CD8-positive, alpha-beta memory T cell (primary cell): ENCODE measurements at regions not wholly inside any gene's neighbourhood (a gene's known extent, or its start where the extent isn't known, plus 50 kb on each side); places are given as distances from the start of the nearest gene placed in this dataset.
A peak's percentile ranks its signal among the peaks of the same experiment; 100 is the strongest.

Experiments used
- CTCF ChIA-PET: fragments of 350-600 bp; sonication (Branson Sonifier 250); formaldehyde crosslinking; loops from one replicate; lab custom pipeline; 2021; ENCODE audit warnings: antibody characterized with exemption; lab: Charles Lee
- POLR2A ChIA-PET: fragments of 350-600 bp; sonication (Branson Sonifier 250); formaldehyde crosslinking; loops from one replicate; lab custom pipeline; 2021; ENCODE audit warnings: antibody characterized with exemption; lab: Charles Lee
- DNase-seq, 5 donors: peaks; one replicate each; pipeline versions ENCODE4 v3.0.0 to v3.0.0-alpha.2; 2020 to 2022; ENCODE audit warnings: mixed read lengths in 1 of 5
- H3K27ac ChIP-seq: one replicate; pipeline ENCODE4 v1.7.0; 2013; ENCODE audit warnings: low read depth, mild to moderate bottlenecking, low read length, moderate library complexity
- H3K27me3 ChIP-seq: 2 replicates; pipeline ENCODE4 v1.7.0; 2013; ENCODE audit warnings: low read length, mild to moderate bottlenecking; ENCODE audit not compliant: insufficient read depth, poor library complexity, severe bottlenecking
- H3K36me3 ChIP-seq: 2 replicates; pipeline ENCODE4 v1.7.0; 2013; ENCODE audit warnings: mild to moderate bottlenecking, low read length, moderate library complexity; ENCODE audit not compliant: insufficient read depth
- H3K4me1 ChIP-seq: 2 replicates; pipeline ENCODE4 v1.7.0; 2013; ENCODE audit warnings: mild to moderate bottlenecking, low read length, moderate library complexity; ENCODE audit not compliant: insufficient read depth
- H3K4me3 ChIP-seq: 2 replicates; pipeline ENCODE4 v1.7.0; 2013; ENCODE audit warnings: mild to moderate bottlenecking, low read length
- H3K9me3 ChIP-seq: 2 replicates; pipeline ENCODE4 v1.7.0; 2013; ENCODE audit warnings: mild to moderate bottlenecking, low read length
- H3K27ac Mint-ChIP-seq, 8 donors: one replicate each; pipeline ENCODE4 v1.8.0; 2020 to 2021; ENCODE audit warnings: mixed read lengths in 8 of 8, mild to moderate bottlenecking in 6 of 8, inconsistent platforms in 3 of 8, moderate library complexity in 3 of 8
- H3K27me3 Mint-ChIP-seq, 2 donors: one replicate each; pipeline ENCODE4 v1.8.0; 2020 to 2021; ENCODE audit warnings: mixed read lengths in 2 of 2, mild to moderate bottlenecking in 1 of 2, moderate library complexity in 1 of 2
- H3K36me3 Mint-ChIP-seq, 3 donors: one replicate each; pipeline ENCODE4 v1.8.0; 2020 to 2021; ENCODE audit warnings: mixed read lengths in 3 of 3, inconsistent platforms in 1 of 3, mild to moderate bottlenecking in 1 of 3
- H3K4me1 Mint-ChIP-seq, 3 donors: one replicate each; pipeline ENCODE4 v1.8.0; 2020 to 2021; ENCODE audit warnings: mixed read lengths in 3 of 3, inconsistent platforms in 1 of 3, mild to moderate bottlenecking in 1 of 3
- H3K4me3 Mint-ChIP-seq, 7 donors: one replicate each; pipeline ENCODE4 v1.8.0; 2020 to 2021; ENCODE audit warnings: mixed read lengths in 7 of 7, mild to moderate bottlenecking in 6 of 7, moderate library complexity in 4 of 7, inconsistent platforms in 2 of 7
- H3K9me3 Mint-ChIP-seq, 5 donors: one replicate each; pipeline ENCODE4 v1.8.0; 2020 to 2022; ENCODE audit warnings: mixed read lengths in 5 of 5, mild to moderate bottlenecking in 3 of 5, moderate library complexity in 2 of 5, inconsistent platforms in 1 of 5

DNA sequence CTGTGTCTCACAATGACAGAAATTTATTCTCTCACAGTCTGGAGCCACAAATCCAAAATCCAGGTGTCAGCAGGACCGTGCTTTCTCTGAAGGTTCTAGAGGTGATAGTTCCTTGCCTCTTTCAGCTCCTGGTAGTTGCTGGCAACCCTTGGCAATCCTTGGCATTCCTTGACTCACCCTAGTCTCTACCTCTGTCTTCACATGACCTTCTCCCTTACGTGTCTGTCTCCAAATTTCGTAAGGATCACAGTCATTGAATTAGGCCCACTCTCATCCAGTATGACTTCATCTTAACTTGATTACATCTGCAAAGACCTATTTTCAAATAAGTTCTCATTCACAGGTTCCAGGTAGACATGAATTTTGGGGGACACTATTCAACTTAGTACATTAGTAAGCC is 143.1 kb downstream of the CEP57L1 start:
- no peak for DNase-seq
- ChIA-PET CTCF (no interaction called here), POLR2A (no interaction called here)
- peaks cover 0 to 5% (median 0%) of the 10 kb centered on the region in 5 donors for H3K9me3 Mint-ChIP-seq
- no peak overlapping the region for H3K4me3 Mint-ChIP-seq
- no peaks in the 10 kb centered on the region for H3K4me1 ChIP-seq
- no peak overlapping the region for H3K27ac ChIP-seq
- H3K27me3 Mint-ChIP-seq = peaks cover 0 to 5% of the 10 kb centered on the region in 2 donors
- H3K36me3 Mint-ChIP-seq = peaks cover 0 to 4% (median 0%) of the 10 kb centered on the region in 3 donors
- no peak overlapping the region for H3K4me3 ChIP-seq
- no peaks in the 10 kb centered on the region for H3K36me3 ChIP-seq
- no peaks in the 10 kb centered on the region for H3K9me3 ChIP-seq
- peaks cover 6 to 9% (median 6%) of the 10 kb centered on the region in 3 donors for H3K4me1 Mint-ChIP-seq
- no peaks in the 10 kb centered on the region for H3K27me3 ChIP-seq
- H3K27ac Mint-ChIP-seq = no peak overlapping the region

DNA sequence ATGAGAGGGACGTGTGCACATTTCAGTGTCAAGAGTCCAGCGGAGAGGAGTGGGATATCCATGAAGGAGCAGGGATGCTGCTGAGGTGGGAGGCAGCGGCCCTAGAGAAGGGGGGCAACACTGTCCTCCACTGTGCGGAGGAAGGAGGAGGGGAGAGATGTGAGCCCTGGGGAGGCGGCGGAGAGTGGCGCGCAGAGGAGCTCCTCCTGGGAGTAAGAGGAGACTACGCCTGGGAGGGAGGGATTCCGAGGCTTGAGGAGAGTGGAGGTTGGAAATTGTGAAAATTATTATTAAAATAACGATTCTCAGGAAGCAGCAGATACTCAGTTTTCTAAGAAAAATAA is 142.7 kb downstream of the CEP57L1 start:
- Mint-ChIP-seq H3K9me3 (peaks cover 0 to 5% (median 0%) of the 10 kb centered on the region in 5 donors), H3K36me3 (peaks cover 0 to 4% (median 0%) of the 10 kb centered on the region in 3 donors), H3K4me1 (peaks cover 5 to 7% (median 6%) of the 10 kb centered on the region in 3 donors), H3K4me3 (no peak overlapping the region), H3K27me3 (peaks cover 0 to 5% of the 10 kb centered on the region in 2 donors), H3K27ac (no peak overlapping the region)
- Histone ChIP-seq H3K4me1 (no peaks in the 10 kb centered on the region), H3K27ac (no peak overlapping the region), H3K36me3 (no peaks in the 10 kb centered on the region), H3K4me3 (no peak overlapping the region), H3K27me3 (no peaks in the 10 kb centered on the region), H3K9me3 (no peaks in the 10 kb centered on the region)
- POLR2A ChIA-PET = no interaction called here
- CTCF ChIA-PET = no interaction called here
- DNase-seq = no peak

DNA sequence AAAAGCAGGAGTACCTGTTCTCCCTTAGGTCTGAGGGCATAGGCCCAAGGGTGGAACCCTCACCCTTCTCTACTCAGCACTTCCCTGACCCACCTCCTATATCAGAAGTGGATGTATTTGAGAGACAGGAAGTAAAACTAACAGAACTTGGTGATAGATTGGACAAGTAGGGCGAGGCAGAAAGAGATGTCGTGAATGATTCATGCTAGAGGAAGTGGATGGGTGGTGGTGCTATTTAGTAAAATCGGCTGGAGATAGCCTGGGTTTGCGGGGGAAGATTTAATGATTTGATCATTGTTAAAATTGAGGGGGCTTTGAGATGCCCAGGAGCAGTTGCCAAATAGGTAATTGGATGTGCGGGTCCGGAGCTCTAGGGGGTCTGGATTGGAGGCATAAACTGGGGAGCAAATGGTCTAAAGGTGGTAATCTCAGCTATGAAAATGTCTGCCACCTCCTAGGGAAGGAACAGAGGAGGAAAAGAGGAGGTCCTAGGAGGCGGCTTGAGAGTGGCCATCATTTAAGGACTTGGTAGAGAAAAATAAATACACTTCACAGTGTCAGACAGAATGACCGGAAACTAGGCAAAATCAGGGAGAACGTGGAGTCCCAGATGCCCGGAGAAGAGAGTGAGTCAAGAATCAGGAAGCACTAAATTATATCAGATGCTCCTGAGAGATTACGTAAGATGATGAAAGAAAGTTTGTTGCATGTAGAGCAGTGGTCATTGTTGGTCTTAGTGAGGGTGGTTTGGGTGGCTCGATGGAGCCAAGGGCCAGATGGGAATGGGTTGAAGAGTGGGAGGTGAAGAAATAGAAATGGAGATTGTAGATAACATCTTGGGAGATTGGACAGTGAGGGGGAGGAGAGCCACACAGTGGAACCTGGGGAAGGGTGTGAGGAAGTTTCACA is 142.0 kb downstream of the CEP57L1 start:
- H3K27me3 Mint-ChIP-seq = peaks cover under 1 to 5% of the 10 kb centered on the region in 2 donors
- CTCF ChIA-PET = no interaction called here
- no peaks in the 10 kb centered on the region for H3K4me1 ChIP-seq
- H3K9me3 Mint-ChIP-seq = peaks cover 0 to 5% (median 0%) of the 10 kb centered on the region in 5 donors
- H3K4me1 Mint-ChIP-seq = peaks cover 5 to 7% (median 6%) of the 10 kb centered on the region in 3 donors
- H3K9me3 ChIP-seq = no peaks in the 10 kb centered on the region
- POLR2A ChIA-PET = no interaction called here
- no peak overlapping the region for H3K4me3 ChIP-seq
- no peak for DNase-seq
- H3K36me3 ChIP-seq = no peaks in the 10 kb centered on the region
- H3K27ac Mint-ChIP-seq = peak overlapping the region in 2 of 8 donors; percentile 18 to 38
- H3K27ac ChIP-seq = peak overlapping the region; percentile 33
- no peak overlapping the region for H3K4me3 Mint-ChIP-seq
- H3K27me3 ChIP-seq = no peaks in the 10 kb centered on the region
- H3K36me3 Mint-ChIP-seq = peaks cover 0 to 4% (median 0%) of the 10 kb centered on the region in 3 donors

DNA sequence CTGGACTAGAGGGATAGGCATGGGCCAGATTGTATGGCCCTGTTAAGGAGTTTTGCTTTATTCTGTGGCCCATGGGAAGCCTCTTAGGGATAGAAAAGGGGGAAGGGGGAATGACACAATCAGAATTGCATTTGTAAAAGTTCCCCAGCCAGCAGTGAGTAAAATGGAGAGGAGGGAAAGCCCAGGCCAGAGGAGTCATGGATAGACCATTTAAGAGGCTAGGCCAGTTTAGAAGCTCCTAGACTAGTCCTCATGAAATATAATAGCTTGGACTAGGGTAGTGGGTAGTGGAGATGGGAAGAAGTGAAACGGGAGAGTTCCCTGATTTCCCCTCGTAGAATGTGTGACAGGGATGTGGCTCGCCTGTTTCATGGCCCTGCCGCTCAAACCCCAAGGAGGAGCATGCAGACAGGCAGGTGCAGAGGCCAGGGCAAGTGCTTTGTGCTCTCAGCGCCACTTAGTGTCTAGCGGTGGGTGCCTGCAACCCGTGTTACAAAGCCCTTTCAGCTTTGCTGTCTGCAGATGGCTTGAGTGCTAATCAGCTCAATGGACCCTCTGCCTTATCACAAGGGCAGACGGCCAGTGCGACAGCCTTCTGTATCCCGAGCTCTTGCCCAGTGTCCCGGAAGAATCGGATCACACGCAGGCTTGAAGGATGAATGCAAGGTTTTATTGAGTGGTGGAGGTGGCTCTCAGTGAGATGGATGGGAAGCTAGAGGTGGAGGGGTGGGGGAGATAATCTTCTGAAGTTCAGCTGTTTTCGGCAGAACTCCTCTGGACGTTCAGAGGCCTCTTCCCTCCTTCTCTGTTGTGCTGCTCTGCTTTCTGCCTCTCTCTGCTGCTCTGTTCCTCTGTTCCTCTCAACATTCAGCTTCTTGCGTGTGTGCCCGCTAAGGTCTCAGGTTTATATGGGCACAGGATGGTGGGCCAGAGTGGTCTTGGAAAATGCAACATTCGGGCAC is 141.1 kb downstream of the CEP57L1 start:
- POLR2A ChIA-PET = interaction anchor here (0.7 kb wide), 1 partner anchor 145 kb away, joined by 3 read pairs; no protein-coding TSS in a partner anchor
- no peaks in the 10 kb centered on the region for H3K36me3 ChIP-seq
- no peaks in the 10 kb centered on the region for H3K9me3 ChIP-seq
- H3K27ac ChIP-seq = peak overlapping the region; percentile 33
- no peak overlapping the region for H3K4me3 Mint-ChIP-seq
- peaks cover 0 to 4% (median 0%) of the 10 kb centered on the region in 3 donors for H3K36me3 Mint-ChIP-seq
- peaks cover 0 to 5% (median 0%) of the 10 kb centered on the region in 5 donors for H3K9me3 Mint-ChIP-seq
- CTCF ChIA-PET = no interaction called here
- no peak for DNase-seq
- H3K27me3 Mint-ChIP-seq = peaks cover 5% of the 10 kb centered on the region in 2 donors
- no peak overlapping the region for H3K27ac Mint-ChIP-seq
- no peaks in the 10 kb centered on the region for H3K4me1 ChIP-seq
- no peak overlapping the region for H3K4me3 ChIP-seq
- H3K27me3 ChIP-seq = no peaks in the 10 kb centered on the region
- H3K4me1 Mint-ChIP-seq = peaks cover 5 to 7% (median 6%) of the 10 kb centered on the region in 3 donors

DNA sequence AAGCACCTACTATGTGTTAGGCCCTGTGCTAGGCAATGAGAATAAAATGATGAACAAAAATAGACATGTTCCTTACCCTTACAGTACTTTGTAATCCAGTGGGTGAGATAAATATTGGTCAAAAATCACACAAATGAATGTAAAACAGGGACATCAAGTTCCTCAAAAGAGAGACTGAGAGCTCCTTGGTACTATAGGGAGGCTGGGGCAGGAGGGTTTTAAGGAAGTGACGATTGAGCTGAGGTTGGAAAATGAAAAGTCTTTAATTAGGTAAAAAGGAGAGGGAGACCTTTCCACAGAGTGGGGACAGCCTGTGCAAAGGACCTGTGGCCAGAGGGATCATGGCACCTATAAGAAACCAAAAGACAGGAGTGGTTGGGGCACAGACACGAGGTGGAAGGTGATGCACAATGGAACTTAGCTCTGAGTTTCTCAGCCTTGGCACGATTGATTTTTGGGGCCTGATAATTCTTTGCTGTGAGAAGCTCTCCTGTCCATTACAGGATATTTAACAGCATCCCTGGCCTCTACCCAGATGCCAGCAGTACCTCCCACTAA is 140.3 kb downstream of the CEP57L1 start:
- Mint-ChIP-seq H3K36me3 (peaks cover 0 to 4% (median 0%) of the 10 kb centered on the region in 3 donors), H3K4me1 (peaks cover 5 to 7% (median 6%) of the 10 kb centered on the region in 3 donors), H3K4me3 (no peak overlapping the region), H3K27ac (peak overlapping the region in 1 of 8 donors; percentile 11), H3K9me3 (peaks cover 0 to 5% (median 0%) of the 10 kb centered on the region in 5 donors), H3K27me3 (peaks cover 5 to 9% of the 10 kb centered on the region in 2 donors)
- H3K9me3 ChIP-seq = no peaks in the 10 kb centered on the region
- no peak overlapping the region for H3K27ac ChIP-seq
- DNase-seq = no peak
- no peaks in the 10 kb centered on the region for H3K27me3 ChIP-seq
- H3K4me1 ChIP-seq = no peaks in the 10 kb centered on the region
- no peak overlapping the region for H3K4me3 ChIP-seq
- ChIA-PET CTCF (no interaction called here), POLR2A (no interaction called here)
- no peaks in the 10 kb centered on the region for H3K36me3 ChIP-seq

DNA sequence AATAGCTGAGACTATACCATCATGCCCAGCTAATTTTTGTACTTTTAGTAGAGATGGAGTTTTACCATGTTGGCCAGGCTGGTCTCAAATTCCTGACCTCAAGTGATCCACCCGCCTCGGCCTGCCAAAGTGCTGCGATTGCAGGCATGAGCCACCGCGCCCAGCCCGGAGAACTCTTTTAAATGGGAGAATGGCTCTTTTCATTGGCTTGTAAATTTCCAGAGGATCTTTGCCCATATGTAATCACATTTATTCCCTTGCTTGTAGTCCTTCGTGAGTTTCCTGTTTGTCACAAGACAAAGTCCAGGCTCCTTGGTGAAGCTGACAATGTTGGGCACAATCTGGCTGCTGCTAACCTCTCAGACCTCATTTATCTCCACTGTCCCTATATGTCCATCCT is 135.1 kb downstream of the CEP57L1 start:
- no peak for DNase-seq
- Histone ChIP-seq H3K4me3 (no peak overlapping the region), H3K4me1 (no peaks in the 10 kb centered on the region), H3K36me3 (no peaks in the 10 kb centered on the region), H3K9me3 (no peaks in the 10 kb centered on the region), H3K27ac (no peak overlapping the region), H3K27me3 (no peaks in the 10 kb centered on the region)
- H3K36me3 Mint-ChIP-seq = peaks cover 0 to 8% (median 0%) of the 10 kb centered on the region in 3 donors
- peaks cover 0 to 5% (median 0%) of the 10 kb centered on the region in 5 donors for H3K9me3 Mint-ChIP-seq
- no peak overlapping the region for H3K4me3 Mint-ChIP-seq
- H3K27ac Mint-ChIP-seq = no peak overlapping the region
- peaks cover 5 to 11% of the 10 kb centered on the region in 2 donors for H3K27me3 Mint-ChIP-seq
- CTCF ChIA-PET = no interaction called here
- POLR2A ChIA-PET = no interaction called here
- no peaks in the 10 kb centered on the region for H3K4me1 Mint-ChIP-seq

DNA sequence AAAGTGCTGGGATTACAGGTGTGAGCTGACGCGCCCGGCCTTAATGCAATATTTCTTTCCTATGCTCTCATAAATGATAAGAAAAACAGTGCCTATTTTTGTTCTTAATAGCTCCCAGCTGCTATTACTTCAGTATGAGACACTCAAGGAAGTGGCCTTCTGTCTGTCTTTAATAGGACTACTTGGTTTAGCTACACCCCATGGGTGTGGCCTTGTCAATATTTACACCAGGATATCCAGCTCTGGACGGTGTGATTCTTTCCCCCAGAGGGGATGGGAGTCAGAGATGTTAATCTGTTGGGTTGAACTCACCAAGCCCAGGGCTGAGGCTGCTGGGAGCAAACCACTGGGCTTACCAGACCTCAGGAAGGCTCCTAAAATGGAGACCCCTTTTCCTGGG is 134.2 kb downstream of the CEP57L1 start:
- DNase-seq = no peak
- Histone ChIP-seq H3K27ac (no peak overlapping the region), H3K36me3 (no peaks in the 10 kb centered on the region), H3K4me3 (no peak overlapping the region), H3K4me1 (no peaks in the 10 kb centered on the region), H3K9me3 (no peaks in the 10 kb centered on the region), H3K27me3 (no peaks in the 10 kb centered on the region)
- H3K4me3 Mint-ChIP-seq = no peak overlapping the region
- H3K4me1 Mint-ChIP-seq = no peaks in the 10 kb centered on the region
- peaks cover 0 to 1% (median 0%) of the 10 kb centered on the region in 5 donors for H3K9me3 Mint-ChIP-seq
- peaks cover 0 to 5% (median 0%) of the 10 kb centered on the region in 3 donors for H3K36me3 Mint-ChIP-seq
- no peak overlapping the region for H3K27ac Mint-ChIP-seq
- CTCF ChIA-PET = no interaction called here
- peaks cover 2 to 11% of the 10 kb centered on the region in 2 donors for H3K27me3 Mint-ChIP-seq
- POLR2A ChIA-PET = no interaction called here
